Head of caudate nucleus (tissue), 42 donors: ENCODE measurements at regions not wholly inside any gene's neighbourhood (a gene's known extent, or its start where the extent isn't known, plus 50 kb on each side); places are given as distances from the start of the nearest gene placed in this dataset.
"Not testable (repeated sequence)": the region's sequence is repeated elsewhere in the genome, so short reads cannot be mapped to it uniquely, and the experiment has no call there.

Experiments used
- DNase-seq, 42 donors: peaks; one replicate each; pipeline versions ENCODE4 v3.0.0 to v3.0.0-alpha.2; 2020 to 2021; ENCODE audit warnings: mixed read lengths in 7 of 42
- intact Hi-C: fragments of 100-400 bp; cut with DNase I; formaldehyde crosslinking; loops from one replicate; pipeline ENCODE4 v1.15.0; 2022

- intact Hi-C loops, DNase-seq: not testable (repeated sequence)
These were observed 727.6 kb downstream of the TMEM121 start for GRCh38 chr14:106253995-106254394.

- DNase-seq, result peak in 25 of 42 donors; percentile 11 to 66 (median 37)
- intact Hi-C loops, result not testable (repeated sequence)
These were observed 731.2 kb downstream of the TMEM121 start for GRCh38 chr14:106257569-106257994.

GRCh38 chr14:106268013-106268727, 741.8 kb downstream of the TMEM121 start:
- intact Hi-C loops, result no loop called here
- peak in 3 of 42 donors; percentile 16 to 49 (median 20) for DNase-seq

GRCh38 chr14:106269029-106269428, 742.6 kb downstream of the TMEM121 start:
- DNase-seq, result no peak
- intact Hi-C loops, result no loop called here

- no peak for DNase-seq
- intact Hi-C loops, result no loop called here
These were observed 743.2 kb downstream of the TMEM121 start for GRCh38 chr14:106269451-106270204.

- intact Hi-C loops, DNase-seq: not testable (repeated sequence)
These were observed 744.2 kb downstream of the TMEM121 start for GRCh38 chr14:106270476-106271121.

GRCh38 chr14:106276326-106277267, 750.2 kb downstream of the TMEM121 start:
- intact Hi-C loops, result no loop called here
- DNase-seq, result no peak

GRCh38 chr14:106277503-106277902, 751.1 kb downstream of the TMEM121 start:
- DNase-seq, result peak in 2 of 42 donors; percentile 8 to 13
- intact Hi-C loops, result no loop called here

GRCh38 chr14:106280876-106281275, 754.5 kb downstream of the TMEM121 start:
- DNase-seq, result no peak
- intact Hi-C loops, result no loop called here

- intact Hi-C loops, result no loop called here
- no peak for DNase-seq
These were observed 760.4 kb downstream of the TMEM121 start for GRCh38 chr14:106286697-106287290.

- no peak for DNase-seq
- intact Hi-C loops, result no loop called here
These were observed 761.1 kb downstream of the TMEM121 start for GRCh38 chr14:106287506-106287905.

GRCh38 chr14:106291626-106292025, 765.2 kb downstream of the TMEM121 start:
- no peak for DNase-seq
- intact Hi-C loops, result no loop called here

- no peak for DNase-seq
- intact Hi-C loops, result no loop called here
These were observed 767.9 kb downstream of the TMEM121 start for GRCh38 chr14:106294324-106294723.

GRCh38 chr14:106300951-106301510, 774.6 kb downstream of the TMEM121 start:
- intact Hi-C loops, DNase-seq: not testable (repeated sequence)

GRCh38 chr14:106301609-106302008, 775.2 kb downstream of the TMEM121 start:
- DNase-seq, intact Hi-C loops: not testable (repeated sequence)

- intact Hi-C loops, result no loop called here
- DNase-seq, result no peak
These were observed 776.3 kb downstream of the TMEM121 start for GRCh38 chr14:106302661-106303060.

GRCh38 chr14:106304271-106304670, 777.9 kb downstream of the TMEM121 start:
- intact Hi-C loops, result no loop called here
- no peak for DNase-seq

- peak in 2 of 42 donors; percentile 7 to 31 for DNase-seq
- intact Hi-C loops, result no loop called here
These were observed 782.5 kb downstream of the TMEM121 start for GRCh38 chr14:106308839-106309389.
